ENCODE measurements at regions not wholly inside any gene's neighbourhood (a gene's known extent, or its start where the extent isn't known, plus 50 kb on each side); places are given as distances from the start of the nearest gene placed in this dataset.
A peak's percentile ranks its signal among the peaks of the same experiment; 100 is the strongest.

GRCh38 chr1:182147951-182148350 lies 86.4 kb upstream of the ZNF648 start:
- Histone ChIP-seq H3K9ac (ENCODE audit: insufficient read depth, low read length) (no peak overlapping the region), H3K27me3 (ENCODE audit: control insufficient read depth, insufficient read depth, low read length) (no peaks in the 10 kb centered on the region), H3K79me2 (ENCODE audit: control insufficient read depth, insufficient read depth, low read length) (no peaks in the 10 kb centered on the region), H2AFZ (ENCODE audit: low read length) (no peak overlapping the region), H3K9me3 (ENCODE audit: control insufficient read depth, insufficient read depth, low read depth, low read length) (no peaks in the 10 kb centered on the region), H3K4me1 (ENCODE audit: control insufficient read depth, extremely low read depth, insufficient read depth, low read length) (peaks cover 4% of the 10 kb centered on the region), H4K20me1 (ENCODE audit: control insufficient read depth, extremely low read depth, insufficient read depth, low read length) (no peaks in the 10 kb centered on the region), H3K27ac (ENCODE audit: insufficient read depth, low read length) (no peak overlapping the region), H3K36me3 (ENCODE audit: control insufficient read depth, insufficient read depth, low read length) (no peaks in the 10 kb centered on the region), H3K4me2 (ENCODE audit: extremely low read depth, insufficient read depth, low read length) (no peak overlapping the region), H3K4me3 (replicated peaks in 1 of 4; ENCODE audit: control extremely low read depth in 1 of 4, insufficient read depth in 1 of 4, low read depth in 3 of 4, low read length in 4 of 4) (no peak overlapping the region)
- TF ChIP-seq CTCF (conservative IDR thresholded peaks at IDR 0.05 in 1 of 2, IDR thresholded peaks at IDR 0.05 in 1 of 2; ENCODE audit: low read depth in 1 of 2, low read length in 2 of 2) (no peak), EZH2 (IDR thresholded peaks at IDR 0.05; ENCODE audit: low read length, missing control alignments) (no peak)
- DNase-seq (ENCODE audit: low read depth in 2 of 2) = no peak

GRCh38 chr1:182147136-182147820 lies 85.8 kb upstream of the ZNF648 start:
- DNase-seq (ENCODE audit: low read depth in 2 of 2) = peak in 1 of 2 donors; percentile 12
- Histone ChIP-seq H3K9ac (ENCODE audit: insufficient read depth, low read length) (no peak overlapping the region), H3K36me3 (ENCODE audit: control insufficient read depth, insufficient read depth, low read length) (no peaks in the 10 kb centered on the region), H3K4me1 (ENCODE audit: control insufficient read depth, extremely low read depth, insufficient read depth, low read length) (peaks cover 4% of the 10 kb centered on the region), H3K4me3 (replicated peaks in 1 of 4; ENCODE audit: control extremely low read depth in 1 of 4, insufficient read depth in 1 of 4, low read depth in 3 of 4, low read length in 4 of 4) (no peak overlapping the region), H3K9me3 (ENCODE audit: control insufficient read depth, insufficient read depth, low read depth, low read length) (no peaks in the 10 kb centered on the region), H3K4me2 (ENCODE audit: extremely low read depth, insufficient read depth, low read length) (no peak overlapping the region), H4K20me1 (ENCODE audit: control insufficient read depth, extremely low read depth, insufficient read depth, low read length) (no peaks in the 10 kb centered on the region), H3K27ac (ENCODE audit: insufficient read depth, low read length) (no peak overlapping the region), H3K27me3 (ENCODE audit: control insufficient read depth, insufficient read depth, low read length) (no peaks in the 10 kb centered on the region), H2AFZ (ENCODE audit: low read length) (no peak overlapping the region), H3K79me2 (ENCODE audit: control insufficient read depth, insufficient read depth, low read length) (no peaks in the 10 kb centered on the region)
- TF ChIP-seq EZH2 (IDR thresholded peaks at IDR 0.05; ENCODE audit: low read length, missing control alignments) (no peak), CTCF (conservative IDR thresholded peaks at IDR 0.05 in 1 of 2, IDR thresholded peaks at IDR 0.05 in 1 of 2; ENCODE audit: low read depth in 1 of 2, low read length in 2 of 2) (no peak)

GRCh38 chr1:182146286-182146685 lies 84.8 kb upstream of the ZNF648 start:
- no peak overlapping the region for H3K4me3 ChIP-seq (replicated peaks in 1 of 4; ENCODE audit: control extremely low read depth in 1 of 4, insufficient read depth in 1 of 4, low read depth in 3 of 4, low read length in 4 of 4)
- no peaks in the 10 kb centered on the region for H3K79me2 ChIP-seq (ENCODE audit: control insufficient read depth, insufficient read depth, low read length)
- no peaks in the 10 kb centered on the region for H3K27me3 ChIP-seq (ENCODE audit: control insufficient read depth, insufficient read depth, low read length)
- H3K4me2 ChIP-seq (ENCODE audit: extremely low read depth, insufficient read depth, low read length) = no peak overlapping the region
- no peaks in the 10 kb centered on the region for H3K9me3 ChIP-seq (ENCODE audit: control insufficient read depth, insufficient read depth, low read depth, low read length)
- H4K20me1 ChIP-seq (ENCODE audit: control insufficient read depth, extremely low read depth, insufficient read depth, low read length) = no peaks in the 10 kb centered on the region
- H3K36me3 ChIP-seq (ENCODE audit: control insufficient read depth, insufficient read depth, low read length) = no peaks in the 10 kb centered on the region
- no peak overlapping the region for H3K9ac ChIP-seq (ENCODE audit: insufficient read depth, low read length)
- TF ChIP-seq EZH2 (IDR thresholded peaks at IDR 0.05; ENCODE audit: low read length, missing control alignments) = no peak
- no peak for TF ChIP-seq CTCF (conservative IDR thresholded peaks at IDR 0.05 in 1 of 2, IDR thresholded peaks at IDR 0.05 in 1 of 2; ENCODE audit: low read depth in 1 of 2, low read length in 2 of 2)
- no peak overlapping the region for H2AFZ ChIP-seq (ENCODE audit: low read length)
- DNase-seq (ENCODE audit: low read depth in 2 of 2) = no peak
- peaks cover 4% of the 10 kb centered on the region for H3K4me1 ChIP-seq (ENCODE audit: control insufficient read depth, extremely low read depth, insufficient read depth, low read length)
- no peak overlapping the region for H3K27ac ChIP-seq (ENCODE audit: insufficient read depth, low read length)
